NCI-H524 (cell line): ENCODE measurements at regions not wholly inside any gene's neighbourhood (a gene's known extent, or its start where the extent isn't known, plus 50 kb on each side); places are given as distances from the start of the nearest gene placed in this dataset.

ENCODE experiments used
- DNase-seq, 2 experiments: peaks; one replicate each; lab custom pipeline; 2025; lab: John Stamatoyannopoulos, UW

DNA sequence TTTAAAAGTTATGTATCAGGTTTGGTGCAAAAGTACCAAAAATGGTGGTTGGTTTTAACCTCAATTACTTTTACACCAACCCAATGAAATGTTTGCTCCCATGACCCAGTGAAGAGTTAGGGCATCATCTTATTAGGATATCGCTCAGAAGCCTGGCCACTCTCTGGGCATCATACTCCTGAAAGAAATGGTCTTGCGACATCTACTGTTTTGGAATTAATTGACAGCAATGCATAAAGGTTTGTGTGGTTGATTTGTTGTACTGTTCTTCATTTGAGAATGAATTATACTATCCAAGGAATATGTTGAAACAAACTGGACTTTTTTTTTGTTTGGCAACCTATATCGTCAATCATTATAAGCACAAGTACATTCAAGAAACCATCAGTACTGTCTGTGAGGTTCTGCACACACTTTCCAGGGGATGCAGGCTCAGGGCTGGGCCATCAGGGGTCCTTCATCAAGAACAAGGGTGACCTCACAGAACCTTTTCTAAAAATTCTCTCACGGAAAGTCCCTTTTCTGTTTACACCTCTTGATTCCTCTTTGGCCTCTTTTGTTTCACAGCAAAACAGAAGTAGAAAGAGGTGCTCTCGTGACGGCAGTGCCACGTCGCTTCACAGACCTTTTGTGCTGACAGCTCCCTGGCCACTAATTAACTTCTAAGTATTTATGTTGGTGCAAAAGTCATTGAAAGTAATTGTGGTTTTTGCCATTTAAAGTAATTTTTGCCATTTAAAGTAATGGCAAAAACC is 117.2 kb upstream of the KLF6 start:
- no peak for DNase-seq

- no peak for DNase-seq
Measured at GRCh38 chr10:3901370-3901769, 116.4 kb upstream of the KLF6 start.

GRCh38 chr10:3900391-3900790 is 115.4 kb upstream of the KLF6 start:
- DNase-seq: no peak

DNA sequence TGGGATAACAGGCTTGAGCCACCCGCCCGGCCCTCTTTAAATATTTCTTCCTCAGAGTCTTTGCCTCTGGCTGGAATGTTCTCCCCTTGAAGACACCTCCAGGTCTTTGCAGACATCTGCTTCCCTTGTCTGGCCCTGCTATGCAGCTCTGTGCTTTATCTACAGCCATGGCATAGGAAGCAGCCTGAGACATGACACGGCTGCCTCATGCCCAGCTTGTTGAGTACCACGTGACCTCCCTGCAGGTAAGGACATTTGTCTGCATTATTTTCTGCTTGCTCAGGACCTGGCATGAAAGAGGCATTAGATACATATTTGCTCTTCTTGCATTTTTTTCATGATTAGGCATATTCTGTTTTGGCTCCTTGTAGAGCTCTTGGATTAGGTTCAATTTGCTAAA is 113.8 kb upstream of the KLF6 start:
- no peak for DNase-seq

GRCh38 chr10:3897156-3897555 is 112.1 kb upstream of the KLF6 start:
- DNase-seq: no peak

- DNase-seq: no peak
Measured at GRCh38 chr10:3896161-3896560, 111.2 kb upstream of the KLF6 start.

DNA sequence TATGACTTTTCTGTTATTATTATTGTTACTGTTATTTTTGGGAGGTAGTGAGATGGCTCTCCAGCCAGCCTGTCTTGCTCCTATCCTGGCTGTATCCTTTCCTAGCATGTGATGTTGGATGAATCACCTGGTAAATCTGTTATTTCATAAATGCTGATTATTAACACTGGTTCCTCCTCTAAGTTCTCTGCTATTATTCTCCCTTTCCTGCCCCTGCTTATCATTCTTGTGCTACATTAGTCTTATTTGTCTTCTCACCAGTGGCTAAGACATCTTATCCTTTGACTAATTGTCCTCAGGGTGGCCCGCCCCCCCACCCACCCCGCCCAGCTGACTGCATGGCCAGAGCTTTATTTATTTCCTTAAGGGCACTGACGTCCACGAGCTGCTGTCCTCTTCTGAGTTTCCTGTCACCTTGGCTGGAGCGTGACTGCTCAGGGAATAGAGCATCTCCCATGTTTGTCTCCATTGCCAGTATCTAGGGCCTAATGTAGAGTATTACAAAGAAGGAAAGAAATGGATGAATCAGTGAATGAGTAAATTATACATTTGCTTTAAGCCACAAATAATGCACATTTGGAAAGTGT is 110.1 kb upstream of the KLF6 start:
- no peak for DNase-seq

DNA sequence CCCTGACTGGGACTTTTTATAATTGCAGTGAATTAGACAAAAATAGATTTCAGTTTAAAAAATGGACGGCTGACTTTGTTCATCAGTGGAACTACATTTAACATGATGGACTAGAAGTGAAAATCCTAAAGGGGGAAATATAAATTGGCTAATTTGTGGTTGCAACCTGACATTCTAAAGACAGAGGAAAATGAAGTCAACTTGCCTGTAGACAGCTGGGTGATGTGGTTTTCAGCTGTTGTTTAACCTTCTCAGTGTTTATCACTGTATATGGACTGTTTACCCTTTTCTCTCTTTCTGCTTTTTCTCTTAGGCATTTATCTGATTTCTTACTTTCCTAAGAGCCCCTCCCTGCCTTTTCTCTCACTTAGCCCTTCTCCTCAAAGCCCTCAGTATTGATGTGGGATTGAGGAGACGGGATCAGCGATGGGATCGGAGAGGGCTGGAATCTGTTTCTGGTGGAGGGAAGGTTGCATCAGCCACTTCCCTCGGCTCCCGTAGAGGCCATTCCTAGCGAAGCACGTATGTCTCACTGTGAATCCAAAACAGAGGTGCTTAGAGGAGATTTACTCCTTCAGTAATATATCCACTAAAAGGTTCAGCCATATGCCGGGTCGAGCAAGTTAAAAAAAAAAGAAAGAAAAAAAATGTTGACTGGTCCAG is 109.0 kb upstream of the KLF6 start:
- peak in 1 of 2 experiments; percentile 69 for DNase-seq

DNA sequence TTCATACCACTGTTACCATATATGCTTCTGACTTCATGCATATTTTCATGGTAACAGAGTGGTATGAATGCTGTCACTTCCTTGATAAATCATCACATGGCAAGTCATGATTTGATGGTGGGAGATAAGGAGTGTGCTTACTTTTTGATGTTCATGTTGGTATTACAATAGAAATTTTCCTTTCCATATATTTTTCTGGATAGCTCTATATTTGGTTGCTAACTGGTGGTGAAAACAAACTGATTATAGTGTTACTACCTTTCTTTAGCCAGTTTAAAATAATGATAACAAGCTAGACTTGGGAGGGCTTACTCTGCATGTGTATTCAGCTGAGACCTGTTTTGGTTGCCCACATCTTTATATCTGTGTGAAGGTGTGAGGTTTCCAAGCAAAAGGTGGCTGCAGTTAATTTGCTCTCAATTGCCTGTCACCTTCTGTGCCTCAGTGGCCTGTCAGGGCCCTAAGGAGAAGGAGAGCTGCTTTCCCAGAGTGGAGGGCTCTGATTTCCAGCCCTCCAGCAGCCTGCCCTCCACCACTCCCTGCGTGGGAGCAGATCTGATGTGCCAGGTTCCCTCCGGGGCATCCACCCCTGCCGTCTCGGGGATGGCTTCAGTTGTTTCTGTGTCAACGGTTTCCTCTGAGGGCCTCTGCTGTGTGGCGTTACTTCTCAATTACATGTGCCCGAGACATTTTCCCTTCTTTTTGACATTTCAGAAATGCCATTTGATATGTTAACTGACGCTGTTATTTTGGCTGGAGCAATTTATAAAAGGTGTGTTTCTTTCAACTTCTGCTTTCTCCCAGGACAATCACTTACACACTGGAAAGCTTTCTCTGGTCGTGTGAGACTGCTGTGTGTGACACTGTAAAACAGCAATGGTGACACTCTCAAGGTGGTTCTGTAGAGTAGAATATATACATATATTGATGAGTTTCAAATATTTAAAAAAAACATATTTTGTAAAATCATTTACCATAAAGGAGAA is 107.7 kb upstream of the KLF6 start:
- DNase-seq: no peak

DNA sequence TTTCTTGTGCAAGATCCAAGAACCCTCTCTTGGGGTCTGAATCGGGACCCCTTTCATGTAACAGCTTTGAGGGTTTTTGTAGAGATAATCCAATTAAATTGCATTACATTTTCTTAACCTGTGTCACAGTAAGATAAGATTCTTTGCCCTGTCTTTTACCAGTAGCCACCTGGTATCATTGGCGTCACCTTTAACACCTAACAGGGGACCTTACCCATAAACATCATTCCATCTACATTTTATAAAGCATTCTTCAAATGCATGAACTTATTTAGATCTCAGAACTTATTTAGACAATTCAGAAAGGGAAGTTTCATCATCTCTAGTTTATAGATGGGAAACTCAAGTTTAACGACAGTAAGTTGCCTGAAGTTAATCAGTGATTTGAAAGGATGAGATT is 106.4 kb upstream of the KLF6 start:
- DNase-seq: no peak

DNA sequence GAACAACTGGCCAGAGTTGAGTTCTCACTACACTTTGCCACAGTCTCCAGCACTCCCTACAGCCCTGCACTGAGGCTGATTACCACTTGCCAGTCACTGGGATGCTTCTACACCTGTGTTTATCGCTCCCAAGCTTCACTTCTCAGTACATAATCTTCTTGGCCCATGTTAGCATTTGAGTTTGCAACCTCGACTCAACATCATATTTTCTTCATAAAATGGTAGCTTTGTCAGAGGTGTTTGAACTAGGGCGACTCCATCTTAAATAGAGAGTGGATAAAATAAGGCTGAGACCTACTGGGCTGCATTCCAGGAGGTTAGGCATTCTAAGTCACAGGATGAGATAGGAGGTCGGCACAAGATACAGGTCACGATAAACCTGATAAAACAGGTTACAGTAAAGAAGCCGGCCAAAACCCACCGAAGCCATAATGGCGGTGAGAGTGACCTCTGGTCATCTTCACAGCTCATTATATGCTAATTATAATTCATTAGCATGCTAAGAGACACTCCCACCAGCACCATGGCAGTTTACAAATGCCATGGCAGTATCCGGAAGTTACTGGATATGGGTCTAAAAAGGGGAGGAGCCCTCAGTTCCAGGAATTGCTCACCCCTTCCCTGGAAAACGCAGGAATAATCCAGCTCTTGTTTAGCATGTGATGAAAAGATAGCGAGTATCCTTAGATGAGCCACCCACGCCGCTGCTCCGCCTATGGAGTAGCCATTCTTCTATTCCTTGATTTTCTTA is 105.8 kb upstream of the KLF6 start:
- no peak for DNase-seq

- no peak for DNase-seq
Measured at GRCh38 chr10:3889961-3890522, 105.0 kb upstream of the KLF6 start.

- no peak for DNase-seq
Measured at GRCh38 chr10:3887885-3888476, 103.0 kb upstream of the KLF6 start.

DNA sequence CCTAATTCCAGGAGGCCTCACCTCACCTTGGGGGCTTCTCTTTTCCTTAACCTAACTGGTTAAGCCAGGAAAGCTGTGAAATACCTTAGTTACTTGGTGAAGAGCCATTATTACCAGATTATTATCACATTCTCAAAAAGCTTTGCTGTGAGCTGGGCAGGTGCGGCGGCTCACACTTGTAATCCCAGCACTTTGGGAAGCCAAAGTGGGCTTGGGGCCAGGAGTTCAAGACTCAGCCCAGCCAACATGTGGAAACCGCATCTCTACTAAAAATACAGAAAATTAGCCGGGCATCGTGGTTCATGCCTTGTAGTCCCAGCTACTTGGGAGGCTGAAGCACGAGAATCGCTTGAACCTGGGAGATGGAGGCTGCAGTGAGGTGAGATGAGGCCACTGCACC is 102.4 kb upstream of the KLF6 start:
- DNase-seq: no peak

DNA sequence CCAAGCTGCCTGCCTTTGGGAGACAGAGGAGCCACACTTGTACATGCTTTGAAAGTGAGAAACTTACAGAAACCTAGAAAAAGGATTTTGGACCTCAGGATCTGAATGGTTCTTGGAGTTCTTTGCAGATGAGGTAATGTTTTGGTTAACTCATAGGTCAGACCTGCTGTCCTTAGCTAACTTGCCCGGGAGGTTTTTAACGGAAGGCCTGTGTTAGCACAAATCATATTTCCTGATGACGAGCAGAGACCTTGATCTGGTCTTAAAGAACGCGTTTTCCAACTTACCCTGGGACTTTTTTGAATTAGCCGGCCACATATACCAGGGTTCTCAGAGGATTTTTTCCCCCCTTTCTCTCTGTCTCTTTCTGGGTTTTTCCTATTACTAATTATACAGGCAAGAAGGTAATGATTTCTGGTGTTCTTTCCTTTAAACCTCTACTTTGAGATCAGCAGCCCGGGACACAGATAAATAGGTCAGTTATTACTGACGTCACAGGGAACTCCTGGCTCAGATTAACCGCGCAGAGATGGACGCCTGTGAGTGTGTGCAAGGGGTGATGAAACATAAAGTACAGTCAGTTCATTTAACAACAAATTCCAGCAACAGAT is 101.7 kb upstream of the KLF6 start:
- DNase-seq: no peak

GRCh38 chr10:3886191-3886590 is 101.2 kb upstream of the KLF6 start:
- DNase-seq: no peak

- no peak for DNase-seq
Measured at GRCh38 chr10:3882855-3883254, 97.8 kb upstream of the KLF6 start.

- no peak for DNase-seq
Measured at GRCh38 chr10:3881622-3882021, 96.6 kb upstream of the KLF6 start.

GRCh38 chr10:3879073-3879472 is 94.1 kb upstream of the KLF6 start:
- no peak for DNase-seq
